ENCODE measurements at regions not wholly inside any gene's neighbourhood (a gene's known extent, or its start where the extent isn't known, plus 50 kb on each side); places are given as distances from the start of the nearest gene placed in this dataset.
"Not testable (repeated sequence)": the region's sequence is repeated elsewhere in the genome, so short reads cannot be mapped to it uniquely, and the experiment has no call there.

DNA sequence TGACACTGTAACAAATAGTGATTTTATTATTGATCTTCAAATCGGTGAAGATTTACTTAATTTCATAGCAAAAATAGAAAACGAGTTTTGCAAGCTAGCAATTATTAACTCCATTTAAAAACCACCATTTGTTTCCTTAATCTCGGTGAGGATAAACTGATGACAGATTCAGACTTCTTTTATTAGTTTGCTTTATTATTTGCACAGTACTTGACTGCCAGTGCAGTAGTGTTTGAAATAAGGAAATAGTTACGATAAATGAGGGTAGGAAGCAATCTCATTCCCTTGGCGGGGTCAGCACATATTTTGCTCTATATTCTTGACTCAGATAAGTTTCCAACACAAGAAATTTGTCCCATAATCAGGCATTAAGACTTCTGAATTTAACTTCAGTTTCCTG, 161.7 kb upstream of the PLGLB1 start:
- H3K27me3 Mint-ChIP-seq (ENCODE audit: low read depth); H3K27ac Mint-ChIP-seq; H3K4me3 Mint-ChIP-seq; H3K36me3 Mint-ChIP-seq (ENCODE audit: low read depth); H3K9me3 Mint-ChIP-seq; H3K4me1 Mint-ChIP-seq (ENCODE audit: low read depth): not testable (repeated sequence)

DNA sequence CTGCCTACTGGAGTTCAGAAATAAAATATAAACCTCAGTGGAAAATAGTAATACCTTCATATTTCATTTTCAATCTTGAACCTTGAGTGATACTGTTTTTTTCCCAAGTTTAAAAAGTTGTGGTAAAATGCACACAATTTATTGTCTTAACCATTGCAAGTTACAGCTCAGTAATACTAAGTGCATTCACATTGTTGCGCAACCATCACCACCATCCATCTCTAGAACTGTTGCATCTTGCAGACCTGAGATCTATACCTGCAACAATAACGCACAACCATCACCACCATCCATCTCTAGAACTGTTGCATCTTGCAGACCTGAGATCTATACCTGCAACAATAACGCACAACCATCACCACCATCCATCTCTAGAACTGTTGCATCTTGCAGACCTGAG, 162.6 kb upstream of the PLGLB1 start:
- not testable (repeated sequence) for H3K27ac Mint-ChIP-seq; H3K4me3 Mint-ChIP-seq; H3K4me1 Mint-ChIP-seq (ENCODE audit: low read depth); H3K27me3 Mint-ChIP-seq (ENCODE audit: low read depth); H3K9me3 Mint-ChIP-seq; H3K36me3 Mint-ChIP-seq (ENCODE audit: low read depth)

DNA sequence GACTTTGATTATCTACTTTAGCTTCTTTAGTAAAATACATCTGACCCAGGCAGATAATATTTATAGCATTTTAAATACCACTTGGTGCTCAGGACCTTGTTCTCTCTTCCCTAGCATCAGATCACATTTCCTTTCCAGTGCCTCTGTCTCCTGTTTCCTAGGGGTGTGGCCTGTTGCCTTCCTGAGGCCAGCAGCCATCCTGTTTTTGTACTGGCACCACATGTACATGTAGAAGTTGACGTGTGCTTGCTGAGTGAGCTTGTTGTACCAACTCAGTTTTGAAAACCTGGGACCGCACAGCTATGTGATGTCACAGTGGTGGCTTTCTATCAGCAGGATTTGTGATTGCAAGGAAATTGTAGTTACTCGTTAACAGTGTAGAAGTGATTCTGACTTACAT, 167.6 kb upstream of the PLGLB1 start:
- H3K4me3 Mint-ChIP-seq; H3K9me3 Mint-ChIP-seq; H3K4me1 Mint-ChIP-seq (ENCODE audit: low read depth); H3K27ac Mint-ChIP-seq; H3K36me3 Mint-ChIP-seq (ENCODE audit: low read depth); H3K27me3 Mint-ChIP-seq (ENCODE audit: low read depth): not testable (repeated sequence)

DNA sequence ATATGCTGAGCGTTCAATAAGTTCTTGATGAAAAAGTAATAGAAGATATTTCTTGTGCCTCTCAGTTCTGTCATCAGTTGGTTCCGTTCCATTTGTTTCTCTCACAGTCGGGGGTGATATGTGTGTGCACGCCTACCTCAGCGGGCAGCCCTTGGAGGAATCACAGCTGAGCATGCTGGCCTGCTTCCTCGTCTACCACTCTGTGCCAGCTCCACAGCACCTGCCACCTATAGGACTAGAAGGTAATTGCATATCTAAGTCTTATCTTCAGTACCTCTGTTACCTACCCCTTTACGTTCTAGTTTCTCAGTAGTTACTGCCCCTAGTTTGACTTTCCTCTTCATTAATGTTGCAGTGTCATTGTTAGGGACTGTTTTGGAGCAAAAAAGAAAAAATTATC, 171.7 kb upstream of the PLGLB1 start:
- H3K9me3 Mint-ChIP-seq; H3K4me1 Mint-ChIP-seq (ENCODE audit: low read depth); H3K27me3 Mint-ChIP-seq (ENCODE audit: low read depth): not testable (repeated sequence)

DNA sequence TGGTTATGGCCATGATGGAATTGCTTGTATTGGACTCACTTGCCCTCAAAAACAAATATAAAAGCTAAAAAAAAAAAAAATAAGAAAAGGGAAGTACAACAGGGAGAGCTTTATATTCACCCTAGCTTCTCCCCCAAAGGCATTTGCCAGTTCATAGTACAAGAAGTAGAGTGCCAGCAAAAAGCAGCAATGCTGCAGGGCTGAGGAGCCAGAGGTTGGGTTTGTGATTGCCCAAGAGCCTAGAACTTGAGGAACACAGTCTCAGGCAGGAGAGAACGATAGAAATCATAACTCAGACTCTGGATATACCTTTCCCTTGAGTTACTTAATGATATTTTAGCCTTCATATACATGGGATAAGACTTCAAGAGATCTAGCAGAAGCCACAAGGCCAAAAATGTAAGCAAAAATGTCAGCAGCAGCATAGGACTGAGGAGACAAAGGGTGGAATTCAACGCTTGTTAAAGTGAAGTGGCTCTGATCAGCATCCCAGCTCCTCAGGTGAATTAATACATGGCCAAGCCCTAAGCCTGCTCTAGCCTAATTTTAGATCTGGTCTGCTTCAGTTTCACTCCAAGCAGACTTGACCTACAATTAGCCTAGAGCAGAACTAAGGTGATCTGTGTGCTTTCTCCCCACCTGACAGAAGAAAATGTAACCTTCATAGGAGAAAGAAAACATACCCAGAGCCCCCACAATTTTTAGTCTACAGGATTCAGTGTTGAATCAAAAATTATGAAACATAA, 172.8 kb upstream of the PLGLB1 start:
- not testable (repeated sequence) for H3K27me3 Mint-ChIP-seq (ENCODE audit: low read depth); H3K36me3 Mint-ChIP-seq (ENCODE audit: low read depth); H3K27ac Mint-ChIP-seq; H3K4me1 Mint-ChIP-seq (ENCODE audit: low read depth); H3K4me3 Mint-ChIP-seq; H3K9me3 Mint-ChIP-seq

More for the DNA sequence above, 171.7 kb upstream of the PLGLB1 start:
- H3K4me3 Mint-ChIP-seq; H3K36me3 Mint-ChIP-seq (ENCODE audit: low read depth); H3K27ac Mint-ChIP-seq: not testable (repeated sequence)

DNA sequence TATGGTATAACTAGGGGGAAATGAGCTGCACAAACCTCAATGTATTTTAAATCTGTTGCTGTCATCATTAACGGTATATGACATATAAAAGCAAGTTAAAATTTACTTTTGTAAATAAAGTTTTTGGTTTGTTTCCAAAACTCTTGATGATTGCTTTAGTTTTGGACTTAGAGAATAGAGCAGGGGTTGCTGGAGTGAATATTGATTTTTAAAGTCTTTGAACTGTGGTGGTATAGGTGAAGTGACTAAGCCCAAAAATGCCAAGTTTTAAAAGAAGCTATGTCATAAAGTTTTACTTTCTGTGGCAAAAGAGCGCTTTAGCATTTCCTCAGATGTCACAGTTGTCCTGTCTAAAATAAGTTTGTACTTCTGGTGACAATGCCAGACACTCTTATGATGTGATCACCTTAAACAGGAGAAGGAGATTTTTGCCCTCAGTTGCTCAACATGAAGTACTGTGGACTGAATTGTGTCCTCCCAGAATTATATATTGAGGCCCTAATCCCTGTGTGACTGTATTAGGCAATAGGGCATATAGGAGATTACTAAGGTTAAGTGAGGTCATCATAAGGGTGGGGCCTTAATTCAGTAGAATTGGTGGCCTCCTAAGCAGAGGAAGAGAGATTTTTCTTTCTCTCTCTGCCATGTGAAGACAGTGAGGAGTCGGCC, 175.2 kb upstream of the PLGLB1 start:
- H3K4me1 Mint-ChIP-seq (ENCODE audit: low read depth); H3K27me3 Mint-ChIP-seq (ENCODE audit: low read depth); H3K36me3 Mint-ChIP-seq (ENCODE audit: low read depth); H3K4me3 Mint-ChIP-seq; H3K9me3 Mint-ChIP-seq; H3K27ac Mint-ChIP-seq: not testable (repeated sequence)

DNA sequence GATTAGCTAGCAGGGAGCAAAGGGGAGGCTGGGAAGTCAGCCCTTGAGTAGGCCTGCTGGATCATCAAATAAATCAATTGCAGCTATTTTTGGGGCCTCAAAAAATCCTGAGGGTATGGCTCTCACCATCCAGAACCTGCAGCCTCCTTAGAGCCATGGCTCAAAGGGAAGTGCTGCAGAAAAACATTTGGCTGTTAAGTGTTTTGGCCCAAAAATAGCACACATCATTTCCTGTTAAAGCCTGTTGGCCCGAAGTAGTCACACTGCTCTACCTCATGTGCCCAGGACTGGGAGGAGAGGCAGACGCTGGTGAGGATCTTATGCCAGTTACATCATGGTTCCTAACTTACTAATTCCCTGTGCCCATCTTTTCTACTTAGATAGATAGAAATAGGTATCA, 176.8 kb upstream of the PLGLB1 start:
- H3K4me1 Mint-ChIP-seq (ENCODE audit: low read depth); H3K27me3 Mint-ChIP-seq (ENCODE audit: low read depth); H3K27ac Mint-ChIP-seq; H3K9me3 Mint-ChIP-seq; H3K4me3 Mint-ChIP-seq; H3K36me3 Mint-ChIP-seq (ENCODE audit: low read depth): not testable (repeated sequence)

DNA sequence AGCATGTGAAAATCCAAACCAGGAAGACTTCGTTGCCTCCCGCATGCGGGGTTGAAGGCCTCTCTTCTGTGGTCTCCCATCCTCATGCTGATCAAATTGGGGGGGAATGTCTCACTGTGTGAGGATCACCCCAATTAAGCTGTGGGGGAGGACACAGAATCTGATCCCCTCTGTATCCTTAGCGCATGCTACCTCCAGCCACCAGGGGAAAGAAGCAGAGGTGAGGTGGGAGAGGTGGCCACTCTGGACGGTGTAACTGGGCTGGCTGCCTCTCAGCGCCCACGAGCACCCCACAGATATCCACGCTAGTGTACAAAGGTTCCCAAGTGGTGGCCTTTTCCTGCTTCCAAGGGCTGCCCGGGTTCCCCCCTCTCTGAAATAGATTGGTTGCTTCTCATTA, 177.6 kb upstream of the PLGLB1 start:
- not testable (repeated sequence) for H3K36me3 Mint-ChIP-seq (ENCODE audit: low read depth); H3K27me3 Mint-ChIP-seq (ENCODE audit: low read depth); H3K9me3 Mint-ChIP-seq; H3K4me3 Mint-ChIP-seq; H3K27ac Mint-ChIP-seq; H3K4me1 Mint-ChIP-seq (ENCODE audit: low read depth)

DNA sequence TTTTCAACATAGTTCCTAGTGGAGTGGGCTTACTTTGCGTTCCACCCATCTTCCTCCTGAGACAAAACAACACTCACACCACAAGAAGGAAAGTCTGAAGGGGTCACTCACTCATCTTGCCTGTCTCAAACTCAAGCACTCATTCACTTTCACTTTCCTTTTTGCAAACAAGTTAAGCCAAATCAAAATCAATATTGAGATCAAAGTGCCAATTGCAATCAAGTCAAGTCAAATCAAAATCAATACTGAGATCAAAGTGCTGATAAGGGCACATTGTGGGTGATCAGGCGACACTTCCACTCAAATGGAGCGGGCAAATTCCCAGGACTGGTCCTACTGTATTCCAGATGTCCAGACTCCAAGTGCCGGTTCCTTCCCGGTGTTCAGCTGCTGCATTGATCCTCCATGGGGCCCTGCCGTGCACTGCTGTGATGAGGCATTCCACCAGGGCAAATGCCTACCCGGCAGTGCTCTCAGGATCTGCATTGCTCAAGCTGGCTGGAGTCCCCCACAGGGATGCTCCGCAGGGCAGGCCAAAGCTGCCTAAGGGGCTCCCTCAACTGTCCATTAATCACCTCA, 183.0 kb upstream of the PLGLB1 start:
- H3K9me3 Mint-ChIP-seq; H3K27me3 Mint-ChIP-seq (ENCODE audit: low read depth); H3K4me3 Mint-ChIP-seq; H3K4me1 Mint-ChIP-seq (ENCODE audit: low read depth); H3K27ac Mint-ChIP-seq; H3K36me3 Mint-ChIP-seq (ENCODE audit: low read depth): not testable (repeated sequence)

DNA sequence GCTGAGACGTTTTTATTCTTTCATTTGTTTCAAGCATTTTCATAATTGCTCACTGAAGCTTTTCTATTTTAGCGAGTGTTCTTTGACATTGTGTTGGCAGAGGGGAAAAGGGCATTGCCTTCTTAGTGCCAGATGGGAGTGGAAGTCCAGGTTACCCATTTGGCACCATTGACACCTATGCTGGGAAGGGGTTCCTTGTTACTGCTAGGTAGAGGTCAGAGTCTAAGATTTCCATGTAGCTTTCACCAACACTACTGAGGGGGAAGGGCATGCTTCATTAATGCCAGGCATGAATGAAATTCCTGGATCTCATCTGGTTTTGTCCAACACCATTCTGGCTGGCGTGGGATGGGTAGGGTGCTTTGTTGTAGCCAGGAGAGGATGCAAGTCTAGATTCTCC, 191.3 kb upstream of the PLGLB1 start:
- not testable (repeated sequence) for H3K9me3 Mint-ChIP-seq; H3K4me3 Mint-ChIP-seq; H3K27me3 Mint-ChIP-seq (ENCODE audit: low read depth); H3K36me3 Mint-ChIP-seq (ENCODE audit: low read depth); H3K4me1 Mint-ChIP-seq (ENCODE audit: low read depth); H3K27ac Mint-ChIP-seq

DNA sequence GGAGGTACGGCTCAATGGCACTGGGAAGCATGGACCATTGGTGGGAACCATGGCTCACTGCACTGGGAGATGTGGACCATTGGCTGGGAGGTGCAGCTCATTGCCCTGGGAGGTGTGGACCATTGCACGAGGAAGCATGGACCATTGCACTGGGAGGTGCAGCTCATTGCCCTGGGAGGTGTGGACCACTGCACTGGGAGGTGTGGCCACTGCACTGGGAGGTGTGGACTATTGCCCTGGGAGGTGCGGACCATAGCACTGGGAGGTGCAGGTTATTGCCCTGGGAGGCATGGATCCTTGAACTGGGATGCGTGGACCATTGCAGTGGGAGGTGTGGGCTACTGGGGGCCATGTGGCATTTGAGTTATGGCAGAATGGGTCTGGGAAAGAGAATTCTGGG, 195.4 kb upstream of the PLGLB1 start:
- not testable (repeated sequence) for H3K4me1 Mint-ChIP-seq (ENCODE audit: low read depth); H3K27ac Mint-ChIP-seq; H3K4me3 Mint-ChIP-seq; H3K36me3 Mint-ChIP-seq (ENCODE audit: low read depth); H3K9me3 Mint-ChIP-seq
- peaks cover 13% of the 10 kb centered on the region for H3K27me3 Mint-ChIP-seq (ENCODE audit: low read depth)

DNA sequence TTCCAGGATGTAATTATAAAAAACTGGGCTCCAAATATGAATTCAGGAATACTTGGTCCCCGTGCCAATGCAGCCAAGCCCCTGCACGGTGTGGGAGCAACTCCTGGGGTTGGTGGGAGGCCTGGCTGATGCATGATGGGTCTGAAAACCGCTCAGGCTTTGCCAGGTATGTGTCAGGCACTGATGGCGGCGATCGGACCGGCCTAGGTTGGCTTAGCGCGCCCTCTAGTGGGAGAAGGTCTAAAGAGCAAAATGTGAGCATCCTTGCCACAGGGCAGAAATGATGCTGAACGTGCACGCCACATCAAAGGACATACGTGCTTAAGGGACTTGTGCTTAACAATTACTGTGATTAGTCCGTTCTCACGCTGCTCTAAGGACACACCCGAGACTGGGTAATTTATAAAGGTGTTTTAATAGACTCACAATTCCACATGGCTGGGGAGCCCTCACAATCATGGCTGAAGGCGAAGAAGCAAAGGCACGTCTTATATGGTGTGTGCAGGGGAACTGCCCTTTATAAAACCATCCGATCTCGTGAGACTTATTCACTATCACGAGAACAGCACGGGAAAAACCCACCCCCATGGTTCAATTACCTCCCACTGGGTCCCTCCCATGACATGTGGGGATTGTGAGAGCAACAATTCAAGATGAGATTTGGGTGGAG, 196.2 kb upstream of the PLGLB1 start:
- not testable (repeated sequence) for H3K27ac Mint-ChIP-seq; H3K9me3 Mint-ChIP-seq; H3K36me3 Mint-ChIP-seq (ENCODE audit: low read depth); H3K4me3 Mint-ChIP-seq; H3K4me1 Mint-ChIP-seq (ENCODE audit: low read depth)
- H3K27me3 Mint-ChIP-seq (ENCODE audit: low read depth): peaks cover 13% of the 10 kb centered on the region

DNA sequence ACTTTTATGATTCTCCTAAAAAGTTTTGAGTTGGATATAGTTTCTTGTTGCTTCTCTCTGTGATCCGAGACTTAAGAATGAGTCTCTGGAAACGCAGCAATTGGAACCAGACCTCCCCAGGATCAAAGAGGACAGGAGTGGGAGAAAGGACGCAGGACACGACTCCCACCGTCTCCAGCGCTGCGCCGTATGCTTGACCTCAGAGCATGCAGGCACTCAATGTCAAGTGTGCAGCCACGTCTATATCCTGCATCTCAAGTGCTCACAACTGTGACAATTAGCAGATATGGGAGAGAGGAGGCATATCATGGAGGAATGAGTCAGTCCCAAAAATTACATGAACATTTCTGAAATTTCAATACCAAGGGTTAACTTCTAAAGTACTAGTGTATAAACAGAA, 199.0 kb upstream of the PLGLB1 start:
- peaks cover 14% of the 10 kb centered on the region for H3K27me3 Mint-ChIP-seq (ENCODE audit: low read depth)
- H3K27ac Mint-ChIP-seq; H3K4me1 Mint-ChIP-seq (ENCODE audit: low read depth); H3K9me3 Mint-ChIP-seq; H3K4me3 Mint-ChIP-seq; H3K36me3 Mint-ChIP-seq (ENCODE audit: low read depth): not testable (repeated sequence)

DNA sequence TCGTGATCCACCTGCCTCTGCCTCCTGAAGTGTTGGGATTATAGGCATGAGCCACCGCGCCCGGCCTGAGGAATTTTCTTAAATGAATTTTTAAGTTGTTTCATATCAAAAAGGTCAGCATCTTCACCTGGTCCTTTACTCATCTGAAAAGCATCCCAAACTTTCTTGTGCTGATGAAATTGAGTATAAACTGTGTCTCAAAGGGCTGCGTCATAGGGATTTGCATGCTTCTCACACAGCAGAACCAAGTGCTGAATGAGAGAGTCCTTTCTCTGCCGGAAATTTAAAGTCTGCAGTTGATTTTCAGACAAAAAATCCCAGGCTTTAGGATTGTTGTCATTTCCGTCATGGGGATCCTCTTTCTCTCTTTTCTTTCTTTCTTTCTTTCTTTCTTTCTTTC, 200.5 kb upstream of the PLGLB1 start:
- not testable (repeated sequence) for H3K36me3 Mint-ChIP-seq (ENCODE audit: low read depth); H3K4me3 Mint-ChIP-seq; H3K27ac Mint-ChIP-seq; H3K4me1 Mint-ChIP-seq (ENCODE audit: low read depth); H3K9me3 Mint-ChIP-seq
- peaks cover 18% of the 10 kb centered on the region for H3K27me3 Mint-ChIP-seq (ENCODE audit: low read depth)

DNA sequence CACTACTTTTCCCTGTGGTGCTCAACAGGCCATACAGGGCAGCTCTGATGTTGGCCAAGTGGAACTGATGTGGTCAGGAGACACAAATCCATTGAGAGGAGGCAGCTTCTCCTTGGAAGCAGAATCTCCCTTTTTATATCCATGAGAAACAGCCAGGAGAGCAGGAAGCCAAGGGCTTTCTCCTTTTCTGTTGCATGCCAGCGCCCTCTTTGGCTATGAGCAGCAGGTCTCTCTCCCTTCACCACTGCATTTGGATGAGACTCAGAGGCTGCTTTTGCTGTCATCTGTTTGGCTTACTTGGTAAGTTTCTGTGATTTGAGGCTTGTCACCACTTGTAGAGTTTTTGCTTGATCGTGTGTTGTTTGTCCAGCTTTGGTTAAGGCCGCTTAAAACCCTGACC, 202.2 kb upstream of the PLGLB1 start:
- H3K9me3 Mint-ChIP-seq; H3K4me3 Mint-ChIP-seq; H3K36me3 Mint-ChIP-seq (ENCODE audit: low read depth); H3K4me1 Mint-ChIP-seq (ENCODE audit: low read depth); H3K27ac Mint-ChIP-seq: not testable (repeated sequence)
- H3K27me3 Mint-ChIP-seq (ENCODE audit: low read depth): peaks cover 18% of the 10 kb centered on the region
